GM21529 (cell line): ENCODE measurements at regions not wholly inside any gene's neighbourhood (a gene's known extent, or its start where the extent isn't known, plus 50 kb on each side); places are given as distances from the start of the nearest gene placed in this dataset.

ENCODE experiments used
- ATAC-seq: cut with Tn5 transposase; IDR thresholded peaks from one replicate; pipeline ENCODE4 v1.9.1; 2021; ENCODE audit not compliant: unreplicated experiment

GRCh38 chr10:65544756-65545155, 1381.1 kb upstream of the LRRTM3 start:
- ATAC-seq = no peak

- no peak for ATAC-seq
Observed at GRCh38 chr10:65548001-65548400, 1377.8 kb upstream of the LRRTM3 start.

GRCh38 chr10:65550761-65551160, 1375.1 kb upstream of the LRRTM3 start:
- no peak for ATAC-seq

- ATAC-seq = no peak
Observed at GRCh38 chr10:65555192-65555591, 1370.6 kb upstream of the LRRTM3 start.

GRCh38 chr10:65556006-65556405, 1369.8 kb upstream of the LRRTM3 start:
- ATAC-seq = no peak

GRCh38 chr10:65559369-65559768, 1366.5 kb upstream of the LRRTM3 start:
- no peak for ATAC-seq

- no peak for ATAC-seq
Observed at GRCh38 chr10:65565246-65565645, 1360.6 kb upstream of the LRRTM3 start.

GRCh38 chr10:65566906-65567305, 1358.9 kb upstream of the LRRTM3 start:
- no peak for ATAC-seq

- no peak for ATAC-seq
Observed at GRCh38 chr10:65570143-65571010, 1355.5 kb upstream of the LRRTM3 start.

GRCh38 chr10:65571011-65571570, 1354.7 kb upstream of the LRRTM3 start:
- no peak for ATAC-seq

- no peak for ATAC-seq
Observed at GRCh38 chr10:65581426-65582026, 1344.3 kb upstream of the LRRTM3 start.

GRCh38 chr10:65602182-65602865, 1323.5 kb upstream of the LRRTM3 start:
- ATAC-seq = no peak

GRCh38 chr10:65611592-65611991, 1314.2 kb upstream of the LRRTM3 start:
- ATAC-seq = no peak

- no peak for ATAC-seq
Observed at GRCh38 chr10:65614956-65615565, 1310.8 kb upstream of the LRRTM3 start.

GRCh38 chr10:65618126-65618525, 1307.7 kb upstream of the LRRTM3 start:
- ATAC-seq = no peak

GRCh38 chr10:65620404-65621048, 1305.3 kb upstream of the LRRTM3 start:
- no peak for ATAC-seq

- no peak for ATAC-seq
Observed at GRCh38 chr10:65622608-65623007, 1303.2 kb upstream of the LRRTM3 start.

- ATAC-seq = no peak
Observed at GRCh38 chr10:65628493-65629139, 1297.2 kb upstream of the LRRTM3 start.

- no peak for ATAC-seq
Observed at GRCh38 chr10:65660006-65660405, 1265.8 kb upstream of the LRRTM3 start.

GRCh38 chr10:65670087-65670486, 1255.7 kb upstream of the LRRTM3 start:
- no peak for ATAC-seq
